GM18508 (cell line): ENCODE measurements at regions not wholly inside any gene's neighbourhood (a gene's known extent, or its start where the extent isn't known, plus 50 kb on each side); places are given as distances from the start of the nearest gene placed in this dataset.
"Not testable (repeated sequence)": the region's sequence is repeated elsewhere in the genome, so short reads cannot be mapped to it uniquely, and the experiment has no call there.

Experiments used
- ATAC-seq: cut with Tn5 transposase; IDR thresholded peaks from one replicate; pipeline ENCODE4 v1.9.1; 2021; ENCODE audit warnings: moderate number of reproducible peaks; ENCODE audit not compliant: insufficient read depth, unreplicated experiment

DNA sequence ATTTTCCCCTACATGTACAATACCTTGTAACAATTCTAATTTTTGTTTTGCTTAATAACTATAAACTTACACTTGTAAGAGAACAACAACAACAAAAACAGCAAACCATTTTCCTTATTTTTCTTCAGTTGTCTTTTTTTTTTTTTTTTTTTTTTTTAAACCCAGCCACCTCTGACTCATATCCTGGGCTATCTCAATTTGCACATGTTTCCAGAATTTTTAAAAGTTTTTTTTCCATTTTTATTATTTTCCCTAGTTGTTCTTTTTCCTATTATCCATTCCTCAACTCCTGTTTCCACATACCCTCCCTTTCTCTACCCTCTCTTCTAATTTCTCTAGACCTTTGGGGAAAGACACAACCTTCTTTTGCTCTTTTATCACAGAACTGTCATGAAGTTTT is 112.5 kb downstream of the EFEMP1 start:
- ATAC-seq = no peak

DNA sequence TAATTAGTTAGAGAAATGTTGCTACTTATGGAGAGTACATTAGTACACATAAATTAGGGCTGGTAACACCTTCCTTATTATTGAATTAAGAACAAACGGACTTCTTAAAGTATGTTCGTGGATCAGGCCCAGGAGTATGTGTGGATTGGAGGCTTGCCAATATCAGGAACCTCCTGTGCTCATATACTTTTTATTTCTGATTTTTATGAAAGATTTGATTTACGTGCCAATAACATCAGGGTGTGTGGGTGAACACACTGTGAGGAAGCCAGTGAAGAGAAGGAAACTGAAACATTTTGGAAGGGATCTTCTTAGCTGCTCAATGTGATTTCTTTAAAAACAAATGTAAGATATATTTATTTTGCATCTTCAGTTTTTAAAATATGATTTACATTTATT is 113.0 kb downstream of the EFEMP1 start:
- ATAC-seq = no peak

DNA sequence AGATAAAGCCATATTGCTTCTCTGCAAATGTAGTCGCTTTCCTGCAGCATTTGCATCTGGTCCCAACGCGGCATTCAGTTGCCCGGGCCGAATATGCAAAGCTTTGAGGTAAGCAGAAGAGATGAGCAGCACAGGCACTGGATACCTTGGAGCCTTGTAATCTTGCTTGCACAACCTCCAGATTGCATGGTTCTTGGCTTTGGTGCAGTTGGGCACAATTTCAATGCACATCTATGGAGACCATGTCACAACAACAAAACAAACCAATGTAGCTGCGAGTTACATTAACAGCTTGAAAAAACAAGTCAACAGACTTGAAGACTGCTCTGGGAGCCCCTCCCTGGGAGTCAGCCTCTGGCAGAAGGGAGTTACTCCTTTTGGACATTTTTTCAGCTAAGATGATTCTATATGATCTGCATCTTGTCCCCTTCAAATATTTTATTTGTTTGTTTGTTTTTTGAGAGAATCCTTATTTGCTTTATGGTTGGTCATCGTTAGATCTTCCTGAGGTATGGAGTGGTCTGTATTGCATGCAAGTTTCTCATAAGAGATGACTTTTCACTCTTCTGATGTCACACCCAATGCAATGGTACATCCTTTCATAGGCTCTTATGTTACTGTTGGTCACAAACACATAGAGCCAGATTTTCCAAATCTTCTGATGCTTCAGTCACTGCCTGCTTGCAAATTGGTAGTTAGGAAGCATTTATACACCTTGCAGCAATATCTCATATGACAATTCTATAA is 113.5 kb downstream of the EFEMP1 start:
- ATAC-seq = no peak

DNA sequence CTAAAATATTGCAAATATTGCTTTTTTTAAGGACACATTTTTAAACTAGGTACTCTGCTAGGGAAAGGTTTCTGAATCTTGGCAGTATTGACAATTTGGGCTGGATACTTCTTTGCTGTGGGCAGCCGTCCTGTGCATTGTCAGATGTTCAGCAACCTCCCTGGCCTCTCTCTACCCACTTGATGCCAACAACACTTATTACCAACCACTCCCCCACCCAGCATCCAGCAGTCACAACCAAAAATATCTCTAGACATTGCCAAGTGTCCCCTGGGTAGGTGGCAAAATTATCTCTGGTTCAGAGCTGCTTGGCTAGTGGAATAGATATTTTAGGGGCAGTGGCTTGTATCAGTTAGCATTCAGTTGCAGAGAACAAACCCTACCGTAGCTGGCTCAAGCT is 114.3 kb upstream of the PNPT1 start:
- no peak for ATAC-seq

DNA sequence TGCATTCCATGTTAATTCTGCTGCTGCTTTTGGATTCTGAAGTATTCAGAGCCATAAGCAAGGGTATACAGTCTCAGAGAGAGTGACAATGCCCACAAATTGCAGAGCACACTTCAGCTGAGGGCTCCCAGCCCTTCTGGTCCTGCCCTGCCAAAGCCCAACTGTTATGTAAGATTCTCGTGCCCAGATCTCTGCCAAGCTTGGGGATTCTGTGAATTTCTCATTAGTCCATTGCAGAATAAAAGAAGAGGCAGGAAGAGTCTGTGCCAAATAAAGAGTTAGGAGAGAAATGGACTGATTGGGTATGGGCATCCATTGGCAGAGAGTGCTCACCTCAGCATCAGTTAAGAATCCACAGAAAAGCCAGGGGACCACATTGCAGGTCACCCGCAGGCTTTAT is 112.0 kb upstream of the PNPT1 start:
- no peak for ATAC-seq

DNA sequence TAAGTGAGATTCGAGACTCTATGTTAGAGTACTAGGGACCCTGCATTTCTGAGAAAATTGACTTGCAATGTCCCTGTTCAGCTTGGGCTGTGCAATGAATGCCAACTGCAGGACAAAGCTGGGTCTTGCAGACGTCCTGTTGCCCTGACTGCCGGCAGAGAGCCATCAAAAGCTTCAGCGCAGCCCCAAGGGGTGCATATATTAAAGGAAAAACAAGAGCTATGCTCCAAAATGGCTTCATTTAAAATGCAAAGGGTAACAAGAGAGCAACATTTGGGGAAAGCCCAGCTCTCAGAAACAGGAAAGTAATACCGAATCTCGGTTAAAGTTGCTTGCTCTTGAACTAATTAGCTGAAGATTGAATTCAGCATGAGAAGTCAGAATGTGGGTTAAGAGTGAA is 110.9 kb upstream of the PNPT1 start:
- no peak for ATAC-seq

DNA sequence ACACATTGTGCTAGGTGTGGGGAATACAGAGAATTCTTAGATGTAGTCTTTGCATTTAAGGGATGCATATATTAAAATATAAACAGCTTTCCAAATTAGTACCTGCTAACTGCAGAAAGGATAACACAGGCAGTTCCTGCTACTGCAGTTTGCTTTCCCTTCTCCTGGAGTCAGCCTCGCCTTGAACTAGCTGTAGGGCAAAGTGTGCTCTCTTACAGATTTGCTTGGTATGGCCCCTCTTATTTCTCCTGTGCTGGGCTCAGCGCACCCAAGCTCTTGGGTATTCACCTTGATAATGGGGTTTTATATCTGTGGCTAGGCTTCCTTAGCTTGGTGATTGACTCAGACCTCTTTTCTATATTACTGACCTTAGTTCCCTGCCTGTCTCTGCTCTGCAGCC is 108.4 kb upstream of the PNPT1 start:
- ATAC-seq = no peak

DNA sequence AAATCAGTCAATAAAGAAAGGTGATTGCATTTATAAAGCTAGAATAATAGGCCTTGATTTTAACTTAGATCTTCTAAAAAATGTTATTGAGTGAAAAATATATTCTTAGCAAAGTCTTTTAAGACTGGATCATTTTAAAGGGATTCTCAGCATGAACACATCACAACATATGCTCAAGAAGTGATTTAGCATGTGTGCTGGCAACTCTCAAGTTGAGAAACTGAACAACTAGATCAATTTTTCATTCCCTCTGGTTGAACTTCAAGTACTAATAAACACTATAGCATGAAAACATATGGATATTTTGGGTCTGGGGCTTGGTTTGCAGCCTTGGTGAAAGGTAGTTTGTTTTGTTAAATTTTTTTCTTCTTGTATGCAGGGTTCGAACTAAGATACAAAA is 107.8 kb upstream of the PNPT1 start:
- no peak for ATAC-seq

DNA sequence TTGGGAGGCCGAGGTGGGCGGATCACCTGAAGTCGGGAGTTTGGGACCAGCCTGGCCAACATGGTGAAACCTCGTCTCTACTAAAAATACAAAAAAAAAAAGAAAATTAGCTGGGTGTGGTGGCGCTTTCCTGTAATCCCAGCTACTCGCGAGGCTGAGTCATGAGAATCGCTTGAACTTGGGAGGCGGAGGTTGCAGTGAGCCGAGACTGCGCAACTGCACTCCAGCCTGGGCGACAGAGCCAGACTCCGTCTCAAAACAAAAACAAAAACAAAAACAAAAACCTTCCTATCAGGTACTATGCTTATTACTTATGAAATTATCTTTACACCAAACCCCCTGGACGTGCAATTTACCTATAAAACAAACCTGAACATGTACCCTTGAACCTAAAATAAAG is 106.0 kb upstream of the PNPT1 start:
- ATAC-seq = not testable (repeated sequence)

DNA sequence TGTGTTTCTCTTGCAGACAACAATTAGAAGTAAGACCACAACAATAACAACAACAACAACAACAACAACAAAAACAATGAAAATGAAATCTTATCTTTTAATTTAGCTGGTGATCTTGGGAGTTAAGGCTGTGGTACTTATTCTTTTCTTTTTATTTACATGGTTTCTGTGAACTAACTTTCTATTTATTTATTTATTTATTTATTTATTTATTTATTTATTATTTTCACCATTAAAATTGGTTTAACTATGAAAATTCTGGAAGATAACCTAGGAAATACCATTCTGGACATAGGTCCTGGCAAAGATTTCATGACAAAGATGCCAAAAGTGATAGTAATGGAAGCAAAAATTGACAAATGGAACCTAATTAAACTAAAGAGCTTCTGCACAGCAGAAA is 102.5 kb upstream of the PNPT1 start:
- no peak for ATAC-seq

DNA sequence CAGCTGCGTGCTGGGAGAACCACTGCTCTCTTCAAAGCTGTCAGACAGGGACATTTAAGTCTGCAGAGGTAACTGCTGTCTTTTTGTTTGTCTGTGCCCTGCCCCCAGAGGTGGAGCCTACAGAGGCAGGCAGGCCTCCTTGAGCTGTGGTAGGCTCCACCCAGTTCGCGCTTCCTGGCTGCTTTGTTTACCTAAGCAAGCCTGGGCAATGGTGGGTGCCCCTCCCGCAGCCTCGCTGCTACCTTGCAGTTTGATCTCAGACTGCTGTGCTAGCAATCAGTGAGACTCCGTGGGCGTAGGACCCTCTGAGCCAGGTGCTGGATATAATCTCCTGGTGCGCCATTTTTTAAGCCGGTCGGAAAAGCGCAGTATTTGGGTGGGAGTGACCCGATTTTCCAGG is 100.0 kb upstream of the PNPT1 start:
- not testable (repeated sequence) for ATAC-seq

DNA sequence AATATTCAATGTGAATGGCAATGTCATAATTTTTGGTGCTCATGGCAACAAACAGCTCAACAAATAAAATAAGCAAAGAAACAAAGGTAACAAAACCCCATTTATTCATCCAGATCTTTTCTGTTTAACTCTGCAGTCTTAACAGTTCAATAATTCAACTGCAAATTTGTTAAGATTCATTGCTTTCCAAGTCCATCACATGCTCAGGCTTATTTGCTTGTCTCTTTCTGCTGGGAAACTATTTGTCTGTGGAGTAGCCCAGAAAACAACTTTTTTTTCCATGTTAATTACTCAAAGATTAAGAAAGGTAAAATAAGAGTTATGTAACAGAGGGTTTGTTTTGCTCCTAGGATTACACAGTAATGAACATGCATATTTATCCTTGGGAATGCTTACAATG is 92.6 kb upstream of the PNPT1 start:
- no peak for ATAC-seq

DNA sequence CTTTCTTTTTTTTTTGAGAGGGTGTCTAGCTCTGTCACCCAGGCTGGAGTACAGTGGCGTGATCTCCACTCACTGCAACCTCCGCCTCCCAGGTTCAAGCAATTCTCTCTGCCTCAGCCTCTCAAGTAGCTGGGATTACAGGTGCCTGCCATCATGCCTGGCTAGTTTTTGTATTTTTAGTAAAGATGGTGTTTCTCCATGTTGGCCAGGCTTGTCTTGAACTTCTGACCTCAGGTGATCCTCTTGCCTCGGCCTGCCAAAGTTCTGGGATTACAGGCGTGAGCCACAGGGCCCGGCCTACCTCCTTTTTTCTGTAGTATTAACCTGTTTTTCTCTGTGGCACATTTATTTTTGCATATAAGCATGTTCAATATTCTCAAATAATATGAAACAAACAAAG is 90.1 kb upstream of the PNPT1 start:
- ATAC-seq = not testable (repeated sequence)

DNA sequence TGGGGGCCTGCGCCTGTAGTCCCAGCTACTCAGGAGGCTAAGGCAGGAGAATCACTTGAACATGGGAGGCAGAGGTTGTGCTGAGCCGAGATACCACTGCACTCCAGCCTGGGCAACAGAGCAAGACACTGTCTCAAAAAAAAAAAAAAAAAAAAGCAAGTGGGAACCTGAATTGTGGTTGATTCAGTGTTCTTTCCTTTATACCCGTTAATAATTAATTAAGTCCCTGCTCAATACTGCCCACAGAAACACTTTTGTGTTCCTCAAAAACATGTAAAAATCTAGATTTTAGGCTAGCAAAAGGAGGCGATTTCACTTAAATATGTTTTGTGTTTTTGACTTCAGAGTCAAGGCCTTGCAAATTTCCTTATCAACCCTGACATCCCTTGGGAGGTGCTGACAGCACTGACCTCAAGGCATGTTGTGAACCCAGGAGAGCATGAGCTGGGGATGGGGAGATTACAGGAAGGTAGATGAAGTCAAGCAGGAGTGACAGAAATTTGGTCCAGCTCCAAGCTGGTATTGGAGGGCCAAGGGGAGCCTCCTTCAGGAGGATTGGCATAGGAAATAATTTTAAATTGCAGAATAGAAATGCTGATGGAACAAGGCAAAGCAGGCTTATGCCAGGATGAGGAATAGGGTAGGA is 89.0 kb upstream of the PNPT1 start:
- ATAC-seq = peak; percentile 33

DNA sequence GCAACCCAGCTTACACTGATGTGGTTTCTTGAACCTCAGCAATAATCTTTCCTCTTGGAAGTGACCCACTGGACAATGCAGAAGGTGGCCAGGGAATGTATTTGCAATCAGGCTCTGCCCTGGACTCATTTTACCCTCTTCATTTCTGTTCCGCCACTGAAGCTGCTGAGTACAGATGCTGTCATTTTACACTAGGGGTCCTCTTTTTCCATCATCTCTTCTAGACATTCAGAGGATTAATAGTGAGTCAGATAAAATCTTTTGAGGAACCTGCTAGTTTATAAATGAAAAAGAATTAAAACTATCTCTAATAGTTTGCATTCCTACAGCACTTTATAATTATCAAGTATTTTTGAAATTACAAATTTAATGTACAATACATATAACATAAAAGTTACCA is 87.9 kb upstream of the PNPT1 start:
- no peak for ATAC-seq

DNA sequence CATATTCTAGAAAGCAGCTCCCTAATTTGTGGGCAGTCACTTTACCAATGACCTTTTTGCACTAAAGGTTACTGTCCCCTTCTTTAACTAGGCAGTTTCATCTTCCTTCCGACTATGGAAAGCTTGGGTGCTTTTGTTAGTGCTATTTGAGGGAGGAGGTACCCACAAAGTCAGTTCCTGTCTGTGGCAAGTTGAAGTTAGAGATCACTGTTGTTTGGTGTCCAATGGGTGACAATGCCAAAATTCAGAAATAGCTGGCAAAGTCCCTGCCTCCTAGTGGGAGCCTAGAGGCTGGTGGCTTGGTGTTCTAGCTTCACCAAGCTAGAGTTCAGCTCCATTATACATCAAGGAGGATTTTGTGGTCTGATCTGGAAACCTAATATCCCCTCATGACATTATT is 87.1 kb upstream of the PNPT1 start:
- ATAC-seq = no peak

DNA sequence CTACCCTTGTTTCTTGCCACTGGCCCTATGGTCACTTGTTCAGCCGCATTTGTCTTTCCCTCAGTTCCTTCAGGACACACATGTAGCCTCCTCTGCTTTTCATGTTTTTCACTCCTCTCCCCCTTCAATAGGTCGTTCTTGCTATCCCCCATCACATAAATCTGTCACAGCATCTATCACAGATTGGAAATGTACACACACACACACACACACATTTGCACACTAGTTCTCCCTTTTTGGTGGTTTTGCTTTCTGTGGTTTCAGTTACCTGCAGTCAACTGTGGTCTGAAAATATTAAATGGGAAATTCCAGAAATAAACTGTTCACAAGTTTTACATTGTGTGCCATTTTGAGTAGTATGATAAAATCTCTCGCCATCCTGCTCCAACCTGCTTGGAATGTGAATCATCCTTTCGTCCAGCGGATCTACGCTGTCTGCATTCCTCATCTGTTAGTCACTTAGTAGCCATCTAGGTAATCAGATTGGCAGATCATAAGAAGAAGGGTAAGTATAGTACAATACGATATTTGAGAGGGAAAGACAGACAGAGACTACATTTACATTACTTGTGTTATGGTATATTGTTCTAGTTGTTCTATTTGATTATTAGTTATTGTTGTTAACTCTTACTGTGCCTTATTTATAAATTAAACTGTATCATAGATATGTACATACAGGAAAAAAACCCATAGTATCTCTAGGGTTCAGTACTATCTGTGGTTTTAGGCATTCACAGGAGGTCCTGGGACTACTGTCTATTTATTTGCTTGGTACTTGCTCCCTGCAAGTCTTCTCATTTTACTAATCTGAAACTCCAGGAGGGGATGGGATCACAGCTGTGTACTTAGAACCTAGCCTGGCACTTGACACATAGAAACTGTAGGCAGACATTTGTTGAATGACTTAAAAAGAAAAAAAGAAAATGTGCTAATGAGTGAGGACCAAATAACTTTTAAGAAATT is 86.1 kb upstream of the PNPT1 start:
- ATAC-seq = no peak

DNA sequence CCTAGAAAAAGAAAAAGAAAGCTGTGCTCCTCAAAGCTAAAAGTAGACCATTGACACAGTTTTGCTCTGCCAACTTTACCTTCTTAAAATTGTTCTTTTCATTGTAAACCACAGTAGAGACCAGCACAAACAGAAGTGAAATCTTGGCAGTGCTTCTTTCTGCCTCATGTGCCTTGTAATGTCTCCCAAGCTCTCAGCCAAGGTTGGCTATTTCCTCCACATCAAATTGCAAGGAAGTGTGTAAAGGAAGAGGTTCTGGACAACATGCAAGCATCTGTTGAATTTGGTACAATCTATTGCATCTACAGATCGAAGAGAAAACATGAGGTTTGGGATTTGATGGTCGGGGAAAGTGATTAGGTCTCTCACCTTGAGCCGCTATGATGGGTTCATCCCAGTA is 83.3 kb upstream of the PNPT1 start:
- no peak for ATAC-seq

DNA sequence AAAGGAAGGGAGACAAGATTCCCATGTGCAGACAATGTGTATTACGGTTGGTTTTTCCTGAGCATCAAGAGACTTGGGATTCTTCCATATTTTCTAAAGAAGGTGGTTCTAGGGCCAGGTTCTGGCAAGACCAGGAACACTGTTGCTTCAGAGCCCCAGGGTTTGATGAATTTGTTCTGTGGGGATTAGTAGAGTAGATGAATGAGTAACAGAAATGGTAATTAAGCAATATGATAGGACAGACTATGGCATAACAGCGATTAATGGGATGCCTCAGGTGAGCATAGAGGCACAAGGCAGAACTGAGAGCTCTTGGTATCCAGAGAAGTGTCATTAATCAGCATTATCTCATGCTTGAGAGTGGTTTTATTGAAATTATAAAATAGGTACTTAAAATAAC is 82.8 kb upstream of the PNPT1 start:
- ATAC-seq = no peak

DNA sequence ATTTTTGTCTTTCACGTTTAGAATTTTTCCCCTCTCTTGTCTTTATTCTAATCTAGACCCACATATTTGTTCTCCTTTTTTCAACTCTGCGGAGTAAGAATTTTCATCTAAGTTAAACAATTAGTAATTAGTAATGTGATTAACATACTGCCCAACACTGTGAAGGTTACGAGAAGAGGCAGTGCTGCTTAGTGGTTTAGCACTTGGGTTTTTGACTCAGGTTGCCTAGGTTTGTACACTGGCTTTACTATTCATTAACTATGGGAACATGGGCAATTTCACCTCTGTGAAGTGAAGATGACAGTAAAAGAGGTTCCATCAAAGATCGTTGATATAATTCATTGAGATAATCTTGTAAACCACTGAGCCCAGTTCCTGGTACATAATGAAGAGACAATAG is 82.2 kb upstream of the PNPT1 start:
- ATAC-seq = no peak

DNA sequence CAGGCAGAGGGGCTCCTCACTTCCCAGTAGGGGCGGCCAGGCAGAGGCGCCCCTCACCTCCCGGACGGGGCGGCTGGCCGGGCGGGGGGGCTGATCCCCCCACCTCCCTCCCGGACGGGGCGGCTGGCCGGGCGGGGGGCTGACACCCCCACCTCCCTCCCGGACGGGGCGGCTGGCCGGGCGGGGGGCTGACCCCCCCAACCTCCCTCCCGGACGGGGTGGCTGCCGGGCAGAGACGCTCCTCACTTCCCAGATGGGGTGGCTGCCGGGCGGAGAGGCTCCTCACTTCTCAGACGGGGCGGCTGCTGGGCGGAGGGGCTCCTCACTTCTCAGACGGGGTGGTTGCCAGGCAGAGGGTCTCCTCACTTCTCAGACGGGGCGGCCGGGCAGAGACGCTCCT is 80.0 kb upstream of the PNPT1 start:
- not testable (repeated sequence) for ATAC-seq
